ENCODE measurements at regions not wholly inside any gene's neighbourhood (a gene's known extent, or its start where the extent isn't known, plus 50 kb on each side); places are given as distances from the start of the nearest gene placed in this dataset.

DNA sequence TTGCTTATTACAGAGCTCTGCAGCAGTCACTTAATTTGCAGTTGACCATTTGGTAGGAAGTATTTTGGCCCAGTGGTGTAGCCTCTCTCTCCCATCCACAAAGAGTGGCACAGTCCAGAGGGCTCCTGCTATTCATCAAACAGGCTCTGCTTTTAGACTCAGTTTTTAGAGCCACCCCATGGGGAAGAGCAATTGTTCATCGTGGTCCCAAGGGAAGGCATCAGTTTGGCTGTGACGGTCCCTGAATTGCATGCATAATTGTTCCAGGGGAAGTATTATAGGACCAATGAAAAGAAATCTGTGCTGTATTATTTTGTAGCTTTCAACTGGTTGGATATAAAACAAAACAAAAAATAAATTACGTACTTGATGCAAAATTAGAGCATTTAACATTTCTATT lies 799.0 kb downstream of the DACH1 start:
- DNase-seq: no peak

DNA sequence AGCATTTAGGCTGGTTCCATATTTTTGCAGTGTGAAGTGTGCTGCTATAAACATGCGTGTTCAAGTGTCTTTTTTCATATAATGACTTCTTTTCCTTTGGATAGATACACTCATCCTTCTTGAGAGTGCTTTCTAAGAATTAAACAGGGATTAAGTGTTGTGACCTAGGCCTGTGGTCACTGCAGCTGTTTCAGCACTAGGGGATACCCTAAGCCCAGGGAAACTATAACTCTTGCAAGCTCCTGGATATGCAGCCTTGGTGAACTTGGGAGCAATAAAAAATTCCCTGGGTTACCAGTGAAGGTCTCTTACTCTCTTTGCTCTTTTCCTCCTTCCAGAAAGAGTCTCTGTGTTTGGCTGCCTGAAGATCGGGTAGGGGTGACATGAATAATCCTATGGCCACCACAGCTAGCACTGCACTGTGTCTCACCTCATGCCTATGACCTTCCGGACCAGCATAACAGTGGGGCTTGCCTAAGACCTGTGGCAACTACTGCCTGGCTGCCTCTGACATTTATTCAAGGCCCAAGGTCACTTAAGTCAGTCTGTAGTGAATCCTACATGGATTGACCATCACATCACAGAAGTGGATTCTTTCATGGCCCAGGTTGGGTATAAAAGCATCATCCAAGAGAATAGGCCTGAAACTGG lies 799.7 kb downstream of the DACH1 start:
- peak; percentile 12 for DNase-seq

- no peak for DNase-seq
Measured at GRCh38 chr13:71056581-71056980, 810.4 kb downstream of the DACH1 start.

- no peak for DNase-seq
Measured at GRCh38 chr13:71055644-71056043, 811.4 kb downstream of the DACH1 start.

DNA sequence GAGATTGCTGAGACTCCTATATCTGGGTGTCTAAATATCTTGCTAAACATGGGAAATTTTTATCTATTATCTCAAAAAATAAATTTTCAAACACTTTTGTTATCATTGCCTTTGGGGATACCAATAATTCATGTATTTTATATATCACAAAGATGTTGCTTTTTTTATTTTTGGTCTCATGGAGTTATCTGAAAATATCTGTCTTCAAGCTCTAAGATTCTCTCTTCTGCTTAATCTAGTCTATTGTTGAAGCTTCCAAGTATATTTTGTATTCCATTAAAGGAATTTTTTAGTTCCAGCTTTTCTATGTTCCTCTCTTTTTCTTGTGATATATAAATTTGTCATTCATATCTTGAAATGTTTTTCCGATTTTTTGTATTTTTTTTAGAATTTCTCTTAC lies 812.0 kb downstream of the DACH1 start:
- DNase-seq: no peak

DNA sequence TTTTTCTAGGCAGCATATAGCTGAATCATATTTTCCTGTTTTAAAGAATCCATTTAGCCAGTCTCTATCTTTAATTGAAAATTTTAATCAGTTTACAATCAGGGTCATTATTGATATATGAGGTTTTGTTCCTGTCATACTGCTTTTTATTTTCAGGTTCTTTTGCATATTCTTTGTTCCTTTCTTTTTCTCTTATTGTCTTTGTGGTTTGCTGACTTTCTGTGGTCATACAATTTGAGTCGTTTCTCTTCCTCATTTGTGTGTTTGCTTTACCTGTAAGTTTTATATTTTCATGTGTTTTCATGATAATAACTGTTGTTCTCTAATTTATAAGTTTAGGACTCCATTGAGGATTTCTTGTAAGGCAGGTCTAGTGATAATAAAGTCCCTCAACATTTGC lies 812.6 kb downstream of the DACH1 start:
- DNase-seq: peak; percentile 41

DNA sequence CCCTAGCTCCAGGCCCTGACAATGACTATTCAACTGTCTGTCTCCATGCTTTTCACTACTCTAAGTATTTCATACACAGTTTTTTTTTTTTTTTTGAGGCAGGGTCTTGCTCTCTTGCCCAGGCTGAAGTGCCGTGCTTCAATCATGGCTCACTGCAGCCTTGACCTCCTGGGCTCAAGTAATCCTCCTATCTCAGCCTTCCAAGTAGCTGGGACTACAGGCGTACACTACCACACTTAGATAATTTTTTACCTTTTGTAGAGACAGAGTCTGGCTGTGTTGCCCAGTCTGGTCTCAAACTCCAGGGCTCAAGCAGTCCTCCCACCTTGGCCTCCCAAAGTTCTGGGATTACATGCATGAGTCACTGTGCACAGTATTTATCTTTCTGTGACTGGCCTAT lies 815.4 kb downstream of the DACH1 start:
- no peak for DNase-seq

DNA sequence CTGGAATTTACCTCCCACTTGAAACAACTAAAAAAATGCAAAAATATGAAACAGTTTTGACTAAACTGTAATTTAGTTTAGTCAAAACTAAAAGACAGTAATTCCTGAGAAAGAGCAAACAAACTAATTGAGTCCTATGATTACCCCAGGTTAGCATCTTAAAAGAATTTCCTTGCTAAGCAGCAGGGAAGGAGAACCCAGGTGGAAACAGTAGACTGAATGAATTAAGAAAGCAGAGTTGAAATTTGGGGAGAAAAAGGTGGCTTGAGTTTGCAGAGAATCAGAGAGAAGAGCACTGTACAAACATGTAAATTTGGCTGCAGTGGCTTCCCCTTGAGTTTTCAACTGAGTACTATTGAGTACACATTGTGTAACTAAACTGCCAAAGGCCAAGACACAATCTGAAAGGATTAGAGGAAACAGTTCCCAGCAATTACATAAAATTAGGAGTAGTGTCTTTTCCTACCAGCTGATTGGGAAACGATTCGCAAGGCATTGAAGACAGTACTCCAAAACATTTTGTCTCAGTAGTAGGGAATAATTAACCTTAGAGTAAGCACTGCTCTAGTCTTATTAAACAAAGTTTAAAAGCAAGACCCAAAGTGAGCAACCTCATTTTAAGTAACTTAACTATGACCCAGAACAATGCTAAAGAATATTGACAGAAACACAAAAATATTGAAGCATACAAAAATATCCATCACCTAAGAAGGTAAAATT lies 820.5 kb downstream of the DACH1 start:
- no peak for DNase-seq

- no peak for DNase-seq
Measured at GRCh38 chr13:71045101-71045500, 821.9 kb downstream of the DACH1 start.

DNA sequence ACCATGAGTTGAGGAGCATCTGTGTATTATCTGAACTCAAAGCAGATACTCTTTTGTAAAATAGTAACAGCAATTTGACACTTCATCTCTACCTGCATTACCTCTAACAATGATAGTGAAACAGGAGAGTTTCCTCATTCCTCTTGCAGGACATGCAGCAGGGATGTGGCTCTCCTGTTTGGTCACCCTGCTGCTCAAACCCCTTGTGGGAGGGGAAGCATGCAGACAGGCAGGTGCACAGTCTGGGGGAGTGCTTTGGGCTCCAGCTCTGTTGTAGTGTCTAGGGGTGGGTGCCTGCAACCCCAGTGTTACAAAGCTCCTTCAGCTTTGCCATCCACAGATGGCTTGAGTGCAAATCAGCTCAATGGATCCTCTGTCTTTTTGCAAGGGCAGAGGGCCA lies 827.6 kb downstream of the DACH1 start:
- no peak for DNase-seq

DNA sequence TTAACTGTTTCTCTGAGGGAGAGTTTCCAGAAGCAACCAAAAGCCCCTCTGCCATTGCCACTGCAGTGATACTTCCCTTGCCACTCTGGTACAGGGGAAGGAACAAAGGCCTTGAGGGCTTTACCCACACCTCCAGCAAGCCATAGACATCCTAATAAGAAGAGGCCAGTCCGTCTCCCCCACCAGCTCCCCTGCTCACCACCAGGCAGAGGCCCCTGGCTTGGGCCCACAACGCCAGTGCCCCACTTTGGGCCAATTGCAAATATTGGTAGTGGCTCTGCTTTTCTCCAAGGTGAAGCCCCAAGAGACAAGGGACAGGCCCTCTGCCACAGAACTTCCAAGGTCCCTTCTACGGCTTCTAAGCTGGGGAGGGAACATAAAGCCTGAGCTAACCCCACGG lies 833.0 kb downstream of the DACH1 start:
- no peak for DNase-seq

GRCh38 chr13:71033026-71033425 lies 834.0 kb downstream of the DACH1 start:
- DNase-seq: no peak

GRCh38 chr13:71030784-71031183 lies 836.2 kb downstream of the DACH1 start:
- DNase-seq: no peak

GRCh38 chr13:71028884-71029283 lies 838.1 kb downstream of the DACH1 start:
- no peak for DNase-seq

DNA sequence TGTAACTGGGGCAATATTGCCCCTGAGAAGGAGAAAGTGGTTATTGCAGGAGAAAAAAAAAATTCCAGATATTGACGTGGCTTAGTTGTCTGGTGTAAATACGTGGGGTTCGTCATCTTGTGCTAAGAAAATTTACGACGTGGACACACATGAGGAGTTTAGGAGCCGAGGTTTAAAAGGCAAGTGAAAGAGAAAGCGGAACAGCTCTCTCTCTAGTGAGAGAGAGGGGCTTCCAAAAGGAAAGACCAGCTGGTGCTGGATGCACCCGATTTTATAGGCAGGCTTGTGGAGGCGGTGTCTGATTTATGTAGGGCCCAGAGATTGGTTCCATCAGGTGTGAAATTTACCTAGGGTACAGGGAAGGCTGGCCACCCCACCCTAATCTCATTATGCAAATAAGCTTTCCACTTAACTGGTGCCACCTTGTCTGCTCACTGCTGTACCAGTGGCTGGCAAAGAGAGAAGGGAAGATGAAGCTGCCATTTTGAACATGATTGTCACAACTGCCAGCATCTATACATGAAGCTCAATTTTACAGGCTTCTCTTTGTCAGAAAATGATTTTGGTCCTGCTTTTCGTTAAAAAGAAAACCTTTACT lies 845.1 kb downstream of the DACH1 start:
- peak; percentile 29 for DNase-seq

- no peak for DNase-seq
Measured at GRCh38 chr13:71018995-71019394, 848.0 kb downstream of the DACH1 start.

GRCh38 chr13:71018544-71018943 lies 848.5 kb downstream of the DACH1 start:
- DNase-seq: no peak

- no peak for DNase-seq
Measured at GRCh38 chr13:71017607-71018006, 849.4 kb downstream of the DACH1 start.

- no peak for DNase-seq
Measured at GRCh38 chr13:71015516-71015915, 851.5 kb downstream of the DACH1 start.

DNA sequence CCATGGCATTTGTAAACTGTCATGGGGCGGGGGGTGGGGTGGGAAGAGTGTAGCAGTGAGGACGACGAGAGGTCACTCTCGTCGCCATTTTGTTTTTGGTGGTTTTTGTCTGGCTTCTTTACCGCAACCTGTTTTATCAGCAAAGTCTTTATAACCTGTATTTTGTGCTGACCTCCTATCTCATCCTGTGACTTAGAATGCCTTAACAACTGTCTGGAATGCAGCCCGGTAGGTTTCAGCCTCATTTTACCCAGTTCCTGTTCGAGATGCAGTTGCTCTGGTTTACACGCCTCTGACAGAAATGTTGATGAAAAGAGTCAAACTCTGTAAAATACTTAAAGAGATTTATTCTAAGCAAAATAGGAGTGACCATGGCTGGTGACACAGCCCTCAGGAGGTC lies 852.0 kb downstream of the DACH1 start:
- no peak for DNase-seq

DNA sequence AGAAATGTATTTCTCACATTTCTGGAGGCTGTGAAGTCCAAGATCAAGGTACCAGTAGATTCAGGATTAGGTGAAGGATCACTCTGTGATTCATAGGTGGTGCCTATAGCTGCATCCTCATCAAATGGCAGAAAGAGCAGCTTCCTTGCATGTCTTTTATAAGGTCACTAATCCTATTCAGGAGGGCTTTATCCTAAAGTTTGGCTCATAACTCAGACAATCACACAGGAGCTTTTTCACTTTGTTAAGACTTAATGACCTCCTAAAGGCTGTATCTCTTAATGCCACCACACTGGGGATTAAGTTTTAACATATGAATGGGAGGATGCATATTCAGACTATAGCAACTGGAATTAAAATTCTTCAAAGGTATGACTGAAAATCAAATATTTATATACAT lies 861.1 kb downstream of the DACH1 start:
- no peak for DNase-seq

DNA sequence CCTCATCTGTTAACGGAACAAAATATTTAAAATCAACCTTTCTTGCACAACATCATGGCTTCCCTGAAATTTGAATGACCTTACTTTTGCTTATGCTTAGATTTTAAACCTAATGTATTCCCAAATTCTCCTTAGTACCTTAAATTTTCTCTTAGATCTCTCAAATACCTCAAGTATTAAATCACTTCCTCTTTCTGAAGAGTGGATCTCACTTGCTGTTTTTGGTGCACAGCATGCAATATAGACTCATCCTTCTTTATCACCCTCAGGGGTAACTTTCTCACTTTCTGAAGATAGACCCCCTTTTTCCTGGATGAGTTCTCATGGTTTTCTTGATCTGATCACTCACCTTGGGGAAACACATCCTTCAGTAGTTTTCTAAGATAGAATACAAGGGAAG lies 871.7 kb downstream of the DACH1 start:
- DNase-seq: peak; percentile 16

DNA sequence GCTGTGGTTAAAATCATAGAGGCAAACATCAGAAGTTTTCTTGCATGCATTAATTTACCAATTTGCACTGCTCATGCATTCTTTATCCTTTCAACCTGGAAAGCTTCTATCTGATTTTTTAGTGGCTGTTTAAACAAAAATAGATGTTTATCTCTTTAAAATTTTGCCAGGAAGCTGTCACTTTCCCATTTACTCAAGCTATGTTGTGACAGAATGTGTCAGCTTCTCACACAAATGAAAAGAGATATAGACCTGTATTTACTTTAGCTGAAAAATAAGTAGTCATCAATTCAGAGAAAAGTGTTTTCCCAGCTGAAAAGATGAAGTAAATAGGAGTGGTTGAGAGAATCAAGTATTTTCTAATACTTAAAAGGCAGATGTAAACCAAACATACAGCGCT lies 872.8 kb downstream of the DACH1 start:
- no peak for DNase-seq

DNA sequence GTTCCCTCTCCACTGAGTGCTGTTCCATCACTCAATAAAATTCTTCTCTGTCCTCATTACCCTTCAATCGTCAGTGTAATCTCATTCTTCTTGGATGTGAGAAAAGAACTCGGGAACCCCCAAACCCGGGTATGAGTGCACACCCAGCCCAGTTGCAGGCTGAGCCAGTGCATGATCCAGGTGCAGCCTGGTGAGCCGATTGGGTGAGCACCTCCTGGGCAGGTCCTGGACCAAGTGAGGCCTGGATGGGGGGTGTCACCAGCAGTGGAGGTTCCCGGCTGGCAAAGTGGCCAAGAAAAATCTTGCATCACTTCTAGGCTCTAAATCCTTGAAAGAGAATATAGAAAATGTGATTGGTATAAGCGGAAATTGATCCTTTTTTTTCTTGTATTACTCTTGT lies 878.8 kb upstream of the KLHL1 start:
- no peak for DNase-seq

DNA sequence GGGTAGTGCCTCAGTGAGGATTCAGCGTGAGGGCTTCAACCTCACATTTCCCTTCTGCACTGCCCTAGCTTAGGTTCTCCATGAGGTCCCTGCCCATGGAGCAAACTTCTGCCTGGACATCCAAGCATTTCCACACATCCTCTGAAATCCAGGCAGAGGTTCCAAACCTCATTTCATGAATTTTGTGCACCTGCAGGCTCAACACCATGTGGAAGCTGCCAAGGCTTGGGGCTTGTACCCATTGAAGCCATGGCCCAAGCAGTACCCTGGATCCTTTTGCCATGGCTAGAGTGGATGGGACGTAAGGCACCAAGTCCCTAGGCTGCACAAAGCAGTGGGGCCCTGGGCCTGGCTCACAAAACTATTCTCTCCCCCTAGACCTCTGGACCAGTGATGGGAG lies 877.1 kb upstream of the KLHL1 start:
- DNase-seq: no peak
